AG10803 (cell line): ENCODE measurements at regions not wholly inside any gene's neighbourhood (a gene's known extent, or its start where the extent isn't known, plus 50 kb on each side); places are given as distances from the start of the nearest gene placed in this dataset.
"Not testable (repeated sequence)": the region's sequence is repeated elsewhere in the genome, so short reads cannot be mapped to it uniquely, and the experiment has no call there.

ENCODE experiments used
- DNase-seq: peaks from one replicate; pipeline ENCODE4 v3.0.0; 2010; ENCODE audit warnings: low read depth
- H3K4me3 ChIP-seq: 2 replicates; pipeline ENCODE4 v1.5.1; 2011; ENCODE audit warnings: mild to moderate bottlenecking, low read length, control low read depth
- CTCF ChIP-seq: conservative IDR thresholded peaks from 2 replicates; pipeline ENCODE4 v1.5.1; 2011; ENCODE audit warnings: mild to moderate bottlenecking, low read length, control low read depth, inconsistent platforms

- TF ChIP-seq CTCF = no peak
- no peak for DNase-seq
- no peak overlapping the region for H3K4me3 ChIP-seq
Measured at GRCh38 chr6:120373185-120373584, 961.1 kb downstream of the TBC1D32 start.

- TF ChIP-seq CTCF = no peak
- no peak overlapping the region for H3K4me3 ChIP-seq
- DNase-seq = no peak
Measured at GRCh38 chr6:120363429-120363828, 970.9 kb downstream of the TBC1D32 start.

GRCh38 chr6:120358535-120358934, 975.7 kb downstream of the TBC1D32 start:
- DNase-seq, H3K4me3 ChIP-seq: not testable (repeated sequence)

GRCh38 chr6:120357447-120357846, 976.8 kb downstream of the TBC1D32 start:
- H3K4me3 ChIP-seq = no peak overlapping the region
- no peak for TF ChIP-seq CTCF
- DNase-seq = no peak

- peak; percentile 22 for DNase-seq
- H3K4me3 ChIP-seq = no peak overlapping the region
- TF ChIP-seq CTCF = no peak
Measured at GRCh38 chr6:120355822-120356221, 978.5 kb downstream of the TBC1D32 start.

GRCh38 chr6:120354452-120355098, 979.7 kb downstream of the TBC1D32 start:
- no peak for TF ChIP-seq CTCF
- no peak overlapping the region for H3K4me3 ChIP-seq
- DNase-seq = no peak

- DNase-seq = no peak
- H3K4me3 ChIP-seq = no peak overlapping the region
- TF ChIP-seq CTCF = no peak
Measured at GRCh38 chr6:120352491-120352890, 981.8 kb downstream of the TBC1D32 start.

GRCh38 chr6:120348926-120349325, 985.4 kb downstream of the TBC1D32 start:
- H3K4me3 ChIP-seq = no peak overlapping the region
- DNase-seq = no peak
- no peak for TF ChIP-seq CTCF
